ENCODE measurements at regions not wholly inside any gene's neighbourhood (a gene's known extent, or its start where the extent isn't known, plus 50 kb on each side); places are given as distances from the start of the nearest gene placed in this dataset.

- no peak for DNase-seq (ENCODE audit: low read depth)
- H3K4me3 ChIP-seq (ENCODE audit: low read length), result no peak overlapping the region
- no peak for TF ChIP-seq CTCF (conservative IDR thresholded peaks at IDR 0.05; ENCODE audit: low read length)
Observed at GRCh38 chr3:160150066-160150465, 75.2 kb upstream of the C3orf80 start.

GRCh38 chr3:160150525-160150924 is 74.7 kb upstream of the C3orf80 start:
- no peak for TF ChIP-seq CTCF (conservative IDR thresholded peaks at IDR 0.05; ENCODE audit: low read length)
- DNase-seq (ENCODE audit: low read depth), result peak; percentile 57

GRCh38 chr3:160152638-160153037 is 72.6 kb upstream of the C3orf80 start:
- TF ChIP-seq CTCF (conservative IDR thresholded peaks at IDR 0.05; ENCODE audit: low read length), result no peak
- DNase-seq (ENCODE audit: low read depth), result no peak
- no peak overlapping the region for H3K4me3 ChIP-seq (ENCODE audit: low read length)

More at GRCh38 chr3:160150525-160150924, 74.7 kb upstream of the C3orf80 start:
- H3K4me3 ChIP-seq (ENCODE audit: low read length), result no peak overlapping the region

GRCh38 chr3:160154033-160154432 is 71.2 kb upstream of the C3orf80 start:
- DNase-seq (ENCODE audit: low read depth), result peak; percentile 32
- H3K4me3 ChIP-seq (ENCODE audit: low read length), result no peak overlapping the region
- TF ChIP-seq CTCF (conservative IDR thresholded peaks at IDR 0.05; ENCODE audit: low read length), result no peak

GRCh38 chr3:160154596-160154995 is 70.6 kb upstream of the C3orf80 start:
- H3K4me3 ChIP-seq (ENCODE audit: low read length), result no peak overlapping the region
- no peak for DNase-seq (ENCODE audit: low read depth)
- TF ChIP-seq CTCF (conservative IDR thresholded peaks at IDR 0.05; ENCODE audit: low read length), result no peak

- DNase-seq (ENCODE audit: low read depth), result no peak
- TF ChIP-seq CTCF (conservative IDR thresholded peaks at IDR 0.05; ENCODE audit: low read length), result no peak
- H3K4me3 ChIP-seq (ENCODE audit: low read length), result no peak overlapping the region
Observed at GRCh38 chr3:160157321-160157720, 67.9 kb upstream of the C3orf80 start.

GRCh38 chr3:160159341-160159740 is 65.9 kb upstream of the C3orf80 start:
- DNase-seq (ENCODE audit: low read depth), result no peak
- TF ChIP-seq CTCF (conservative IDR thresholded peaks at IDR 0.05; ENCODE audit: low read length), result no peak
- no peak overlapping the region for H3K4me3 ChIP-seq (ENCODE audit: low read length)

Data from AG10803 (cell line).